Activated B cell treated with CpG ODN at 0.5 μM for 24 hours (primary cell): ENCODE measurements at regions not wholly inside any gene's neighbourhood (a gene's known extent, or its start where the extent isn't known, plus 50 kb on each side); places are given as distances from the start of the nearest gene placed in this dataset.

ENCODE experiments used
- ATAC-seq: fragments of 200-7000 bp; cut with Tn5 transposase; one replicate; pipeline ENCODE4 v1.10.0; 2021; ENCODE audit warnings: low read depth, mild to moderate bottlenecking, moderate library complexity
- CTCF ChIA-PET: fragments of 350-600 bp; sonication (Branson Sonifier 250); formaldehyde crosslinking; loops from one replicate; lab custom pipeline; 2021; ENCODE audit warnings: antibody characterized with exemption; lab: Charles Lee
- POLR2A ChIA-PET: fragments of 350-600 bp; sonication (Branson Sonifier 250); formaldehyde crosslinking; loops from one replicate; lab custom pipeline; 2021; ENCODE audit warnings: antibody characterized with exemption; lab: Charles Lee
- DNase-seq: peaks from one replicate; pipeline ENCODE4 v3.0.0; 2022
- H3K27ac Mint-ChIP-seq: one replicate; pipeline ENCODE4 v1.8.0; 2020; ENCODE audit warnings: mixed read lengths
- H3K27me3 Mint-ChIP-seq: one replicate; pipeline ENCODE4 v1.8.0; 2021; ENCODE audit warnings: mixed read lengths
- H3K36me3 Mint-ChIP-seq: one replicate; pipeline ENCODE4 v1.8.0; 2021; ENCODE audit warnings: low read depth, mixed read lengths
- H3K4me1 Mint-ChIP-seq: one replicate; pipeline ENCODE4 v1.8.0; 2021; ENCODE audit warnings: mixed read lengths
- H3K4me3 Mint-ChIP-seq: one replicate; pipeline ENCODE4 v1.8.0; 2020; ENCODE audit warnings: mild to moderate bottlenecking, mixed read lengths
- H3K9me3 Mint-ChIP-seq: one replicate; pipeline ENCODE4 v1.8.0; 2020; ENCODE audit warnings: mixed read lengths
- CTCF ChIP-seq: fragments of 200-600 bp; IDR thresholded peaks from one replicate; pipeline ENCODE4 v1.8.0; 2022; ENCODE audit warnings: antibody characterized with exemption, mild to moderate bottlenecking
- intact Hi-C: fragments of 100-400 bp; cut with micrococcal nuclease; formaldehyde crosslinking; loops from one replicate; pipeline ENCODE4 v1.15.1; 2024

GRCh38 chr5:33166522-33166921 lies 274.2 kb upstream of the TARS1 start:
- no peak for DNase-seq
- no peak for ATAC-seq
- ChIA-PET POLR2A (no interaction called here), CTCF (no interaction called here)
- H3K27ac Mint-ChIP-seq: no peak overlapping the region
- H3K4me3 Mint-ChIP-seq: no peak overlapping the region
- intact Hi-C loops: no loop called here
- peaks cover 14% of the 10 kb centered on the region for H3K9me3 Mint-ChIP-seq
- H3K4me1 Mint-ChIP-seq: no peaks in the 10 kb centered on the region
- no peak for TF ChIP-seq CTCF
- H3K36me3 Mint-ChIP-seq: no peaks in the 10 kb centered on the region
- no peaks in the 10 kb centered on the region for H3K27me3 Mint-ChIP-seq

- Mint-ChIP-seq H3K36me3 (no peaks in the 10 kb centered on the region), H3K9me3 (peaks cover 14% of the 10 kb centered on the region), H3K27me3 (no peaks in the 10 kb centered on the region), H3K4me3 (no peak overlapping the region), H3K4me1 (no peaks in the 10 kb centered on the region), H3K27ac (no peak overlapping the region)
- no peak for ATAC-seq
- intact Hi-C loops: no loop called here
- POLR2A ChIA-PET: no interaction called here
- DNase-seq: no peak
- CTCF ChIA-PET: no interaction called here
- TF ChIP-seq CTCF: no peak
Observed at GRCh38 chr5:33166948-33167347, 273.8 kb upstream of the TARS1 start.

- no peak for TF ChIP-seq CTCF
- ChIA-PET CTCF (no interaction called here), POLR2A (no interaction called here)
- Mint-ChIP-seq H3K36me3 (no peaks in the 10 kb centered on the region), H3K27me3 (no peaks in the 10 kb centered on the region), H3K4me3 (no peak overlapping the region), H3K9me3 (peaks cover 16% of the 10 kb centered on the region), H3K4me1 (no peaks in the 10 kb centered on the region), H3K27ac (no peak overlapping the region)
- intact Hi-C loops: no loop called here
- no peak for ATAC-seq
- no peak for DNase-seq
Observed at GRCh38 chr5:33167541-33167940, 273.2 kb upstream of the TARS1 start.

GRCh38 chr5:33170411-33170810 lies 270.4 kb upstream of the TARS1 start:
- Mint-ChIP-seq H3K4me1 (no peaks in the 10 kb centered on the region), H3K9me3 (peaks cover 16% of the 10 kb centered on the region), H3K27me3 (no peaks in the 10 kb centered on the region), H3K36me3 (no peaks in the 10 kb centered on the region), H3K4me3 (no peak overlapping the region), H3K27ac (no peak overlapping the region)
- no peak for ATAC-seq
- no peak for DNase-seq
- no peak for TF ChIP-seq CTCF
- CTCF ChIA-PET: no interaction called here
- intact Hi-C loops: no loop called here
- POLR2A ChIA-PET: no interaction called here

- intact Hi-C loops: no loop called here
- Mint-ChIP-seq H3K4me3 (no peak overlapping the region), H3K4me1 (no peaks in the 10 kb centered on the region), H3K36me3 (no peaks in the 10 kb centered on the region), H3K27ac (no peak overlapping the region), H3K9me3 (peaks cover 16% of the 10 kb centered on the region), H3K27me3 (no peaks in the 10 kb centered on the region)
- ATAC-seq (no peak), DNase-seq (no peak)
- no peak for TF ChIP-seq CTCF
- ChIA-PET POLR2A (no interaction called here), CTCF (no interaction called here)
Observed at GRCh38 chr5:33174383-33174782, 266.4 kb upstream of the TARS1 start.
